Activated gamma-delta T cell treated with anti-CD3 and anti-CD28 coated beads, Interleukin-2, amount 50 U/mL, for 16 hours (primary cell): ENCODE measurements at regions not wholly inside any gene's neighbourhood (a gene's known extent, or its start where the extent isn't known, plus 50 kb on each side); places are given as distances from the start of the nearest gene placed in this dataset.

Experiments used
- DNase-seq: peaks from one replicate; pipeline ENCODE4 v3.0.0-alpha.2; 2020; ENCODE audit warnings: low read depth

DNA sequence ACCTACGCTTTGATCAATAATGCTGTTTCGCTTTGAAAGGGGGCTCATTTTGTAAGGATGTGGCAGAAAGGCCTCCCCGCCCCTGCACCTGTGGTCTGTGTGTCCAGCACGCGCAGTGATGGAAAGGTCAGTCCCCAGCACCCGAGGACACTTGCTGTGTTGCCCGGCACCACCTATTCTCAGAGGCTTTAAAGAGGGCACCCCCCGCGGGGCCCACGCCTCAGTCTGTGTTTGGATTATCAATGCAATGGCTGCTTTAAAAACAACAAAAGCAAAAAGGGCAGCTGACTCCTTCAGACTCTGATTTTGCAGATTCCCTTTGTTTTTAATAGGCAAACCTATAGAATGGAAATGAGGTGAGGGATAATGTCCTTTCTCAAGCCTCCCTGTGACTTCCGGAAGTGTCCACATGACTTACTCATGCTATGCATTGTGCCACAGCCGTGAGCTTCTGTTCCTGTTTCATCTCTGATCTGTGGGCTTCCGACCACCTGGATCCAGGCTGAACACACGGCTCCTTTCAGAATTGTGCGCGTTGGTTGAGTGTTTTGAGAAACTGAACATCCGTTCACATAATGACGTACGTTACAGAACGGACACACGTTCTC lies 416.2 kb downstream of the IRX2 start:
- no peak for DNase-seq

- DNase-seq, result no peak
Measured at GRCh38 chr5:2334719-2335118, 416.8 kb downstream of the IRX2 start.

GRCh38 chr5:2333291-2333690 lies 418.2 kb downstream of the IRX2 start:
- DNase-seq, result no peak

GRCh38 chr5:2332521-2332920 lies 419.0 kb downstream of the IRX2 start:
- DNase-seq, result no peak

GRCh38 chr5:2330325-2331130 lies 420.9 kb downstream of the IRX2 start:
- no peak for DNase-seq

GRCh38 chr5:2329741-2330140 lies 421.7 kb downstream of the IRX2 start:
- DNase-seq, result no peak

- no peak for DNase-seq
Measured at GRCh38 chr5:2326601-2327000, 424.9 kb downstream of the IRX2 start.

DNA sequence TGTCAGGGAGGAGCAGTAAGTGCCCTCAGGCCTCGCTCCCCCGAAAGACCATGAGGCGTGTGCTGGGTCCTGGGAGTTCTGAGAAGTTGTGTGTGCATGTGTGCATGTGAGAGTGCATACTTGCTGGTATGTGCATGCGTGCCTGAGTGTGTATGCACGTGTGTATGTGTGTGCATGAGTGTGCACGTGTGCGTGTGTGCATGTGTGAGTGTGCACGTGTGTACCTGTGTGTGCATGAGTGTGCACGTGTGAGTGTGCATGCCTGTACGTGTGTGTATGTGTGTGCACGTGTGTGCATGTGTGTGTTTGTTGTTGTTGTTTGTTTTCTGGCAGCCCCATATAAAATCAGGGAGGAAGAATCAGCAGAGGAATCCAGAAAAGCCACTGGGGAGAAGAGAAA lies 426.7 kb downstream of the IRX2 start:
- DNase-seq, result no peak

GRCh38 chr5:2320611-2321010 lies 430.9 kb downstream of the IRX2 start:
- no peak for DNase-seq

DNA sequence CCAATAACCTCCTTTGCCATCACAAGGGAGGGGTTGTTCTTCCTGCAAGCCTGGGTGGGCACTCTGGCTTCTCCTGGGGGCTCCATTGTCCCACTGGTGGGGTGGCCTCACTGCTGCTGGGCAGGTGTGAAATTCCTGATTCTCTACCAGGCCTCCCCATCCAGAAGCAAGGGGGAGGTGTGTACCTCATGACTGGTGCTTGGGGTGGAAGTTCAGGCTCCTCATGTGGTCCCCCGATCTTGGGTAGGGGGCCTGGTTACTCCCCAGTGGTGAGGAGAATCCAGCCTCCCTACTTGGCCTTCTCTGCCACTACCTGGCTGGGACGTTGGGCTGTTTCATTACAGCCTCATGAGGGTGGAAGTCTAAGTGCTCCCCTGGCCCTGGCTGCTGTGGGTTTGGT lies 433.9 kb downstream of the IRX2 start:
- DNase-seq, result no peak

DNA sequence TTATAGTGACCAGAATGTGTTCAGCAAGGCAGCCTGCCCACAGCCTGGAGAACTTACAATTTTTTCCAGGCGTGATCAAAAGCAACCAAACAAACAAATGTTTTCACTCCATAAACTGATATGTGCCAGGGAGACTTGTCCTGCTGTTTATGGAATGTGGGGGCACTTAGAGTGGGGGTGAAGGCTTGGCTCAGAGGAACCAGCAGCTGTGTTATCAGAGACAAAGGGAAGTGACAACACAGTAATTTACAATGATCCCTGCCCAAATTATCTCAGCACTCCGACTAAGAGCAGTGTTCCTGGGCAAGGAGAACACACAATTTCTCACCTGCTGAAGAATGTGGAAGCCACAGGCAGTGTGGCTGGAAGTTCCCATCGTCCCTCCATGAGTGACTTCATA lies 429.1 kb upstream of the IRX4 start:
- no peak for DNase-seq

DNA sequence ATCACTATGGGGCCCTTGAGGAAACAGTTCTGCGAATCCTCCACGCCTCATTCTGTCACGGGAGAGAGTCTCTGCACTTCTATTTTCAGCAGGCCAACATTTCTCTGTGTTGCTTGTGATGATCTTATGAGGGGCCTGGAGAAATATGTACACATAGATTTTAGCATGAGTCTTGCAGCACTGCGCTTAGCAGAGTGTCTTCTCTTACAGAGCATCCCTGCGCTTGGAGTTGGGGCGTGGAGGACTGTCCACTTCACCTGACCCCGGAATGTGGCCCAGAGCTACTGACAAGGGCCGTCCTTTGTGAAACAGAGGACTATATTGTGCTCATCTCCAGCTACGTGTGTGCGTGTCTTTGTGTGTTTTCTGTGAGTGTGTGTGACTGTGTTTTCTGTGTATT lies 428.2 kb upstream of the IRX4 start:
- no peak for DNase-seq

DNA sequence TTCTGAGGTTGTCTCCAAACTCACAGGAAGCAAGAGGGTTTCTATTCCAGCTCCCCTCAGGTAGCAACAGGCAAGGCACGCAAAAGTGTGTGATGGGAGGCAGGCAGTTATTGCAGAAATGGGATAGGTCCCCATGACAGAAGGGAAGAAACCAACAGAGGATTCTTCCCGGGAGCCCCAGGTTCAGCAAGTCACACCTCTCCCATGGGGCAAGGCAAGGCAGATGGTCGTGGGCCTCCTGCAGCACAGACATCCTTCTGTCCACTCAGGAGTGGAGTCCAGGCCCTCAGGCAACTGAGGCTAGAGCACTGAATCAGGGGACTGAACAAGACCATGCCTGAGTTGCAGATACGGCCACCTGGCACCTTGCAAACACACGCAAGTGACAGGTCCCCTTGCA lies 424.9 kb upstream of the IRX4 start:
- no peak for DNase-seq

GRCh38 chr5:2306711-2307110 lies 424.0 kb upstream of the IRX4 start:
- DNase-seq, result no peak

GRCh38 chr5:2303431-2304100 lies 420.8 kb upstream of the IRX4 start:
- no peak for DNase-seq

DNA sequence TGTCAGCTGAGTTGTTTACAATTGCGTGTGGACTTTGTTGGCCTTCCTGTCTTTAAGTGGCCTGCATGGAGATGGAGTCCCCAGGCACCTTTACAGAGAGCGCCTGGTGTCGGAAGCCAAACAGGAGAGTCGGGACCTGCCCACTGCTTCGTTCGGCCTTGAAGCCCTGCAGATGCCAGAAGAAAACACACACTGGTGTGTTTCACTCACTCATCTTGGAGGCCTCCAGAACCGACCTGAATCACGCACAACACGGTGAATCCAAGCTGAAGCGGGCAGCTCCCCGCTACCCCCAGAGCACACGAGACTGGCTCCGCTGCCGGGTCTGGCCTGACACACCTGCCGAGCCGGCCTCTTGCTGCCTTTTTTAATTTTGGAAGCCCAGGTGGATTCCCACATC lies 419.4 kb upstream of the IRX4 start:
- no peak for DNase-seq

DNA sequence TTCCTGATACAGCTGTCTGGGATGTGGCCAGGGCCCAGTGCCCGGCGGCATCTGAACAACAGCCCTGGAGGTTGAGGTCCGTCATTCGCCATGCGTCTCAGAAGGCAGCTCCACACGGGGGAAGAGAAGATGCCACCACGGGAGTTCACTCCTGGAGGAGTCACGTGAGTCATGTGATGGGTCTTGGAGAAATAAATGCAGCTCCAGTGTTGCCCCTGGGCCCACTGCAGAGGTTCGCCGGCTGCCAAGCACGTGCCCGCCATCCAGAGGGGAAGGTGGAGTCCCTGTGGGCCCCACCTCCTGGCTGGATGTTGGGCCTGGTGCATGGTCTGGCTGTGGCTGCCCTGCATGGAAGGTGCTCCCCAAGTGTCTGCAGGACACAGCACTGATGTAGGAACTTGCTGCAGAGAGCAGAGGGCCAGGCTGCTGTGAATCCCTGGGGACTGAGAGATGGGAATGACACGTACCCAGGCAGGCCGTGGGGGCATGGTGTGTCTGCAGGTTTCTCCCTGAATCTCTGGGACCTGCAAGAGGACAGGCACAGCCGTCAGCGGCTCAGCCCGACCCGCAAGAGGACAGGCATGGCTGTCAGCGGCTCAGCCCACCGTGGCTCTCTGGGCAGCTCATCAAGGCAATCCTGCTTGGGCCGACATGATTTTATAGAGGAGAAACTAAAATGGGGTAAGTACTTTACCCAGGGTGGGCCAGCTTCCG lies 418.3 kb upstream of the IRX4 start:
- DNase-seq, result no peak

DNA sequence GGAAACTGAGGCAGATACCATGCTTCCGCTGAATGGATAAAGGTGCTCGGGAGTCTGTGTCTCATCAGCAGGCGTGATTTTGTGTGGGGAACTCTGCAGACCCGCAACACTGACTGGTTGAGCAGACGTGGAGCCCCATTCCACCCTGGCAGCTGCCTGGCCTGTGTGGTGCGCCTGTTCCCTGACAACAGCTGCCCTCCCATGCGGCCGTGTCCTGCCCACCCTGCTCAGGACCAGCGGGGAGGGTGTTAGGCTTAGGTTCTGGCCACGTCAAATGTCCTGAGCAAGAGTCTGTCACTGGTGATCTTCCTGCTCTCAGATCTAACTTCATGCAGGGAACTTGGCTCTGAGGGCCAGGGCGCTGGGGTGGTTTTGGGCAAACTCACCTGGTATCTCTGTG lies 417.7 kb upstream of the IRX4 start:
- DNase-seq, result no peak

DNA sequence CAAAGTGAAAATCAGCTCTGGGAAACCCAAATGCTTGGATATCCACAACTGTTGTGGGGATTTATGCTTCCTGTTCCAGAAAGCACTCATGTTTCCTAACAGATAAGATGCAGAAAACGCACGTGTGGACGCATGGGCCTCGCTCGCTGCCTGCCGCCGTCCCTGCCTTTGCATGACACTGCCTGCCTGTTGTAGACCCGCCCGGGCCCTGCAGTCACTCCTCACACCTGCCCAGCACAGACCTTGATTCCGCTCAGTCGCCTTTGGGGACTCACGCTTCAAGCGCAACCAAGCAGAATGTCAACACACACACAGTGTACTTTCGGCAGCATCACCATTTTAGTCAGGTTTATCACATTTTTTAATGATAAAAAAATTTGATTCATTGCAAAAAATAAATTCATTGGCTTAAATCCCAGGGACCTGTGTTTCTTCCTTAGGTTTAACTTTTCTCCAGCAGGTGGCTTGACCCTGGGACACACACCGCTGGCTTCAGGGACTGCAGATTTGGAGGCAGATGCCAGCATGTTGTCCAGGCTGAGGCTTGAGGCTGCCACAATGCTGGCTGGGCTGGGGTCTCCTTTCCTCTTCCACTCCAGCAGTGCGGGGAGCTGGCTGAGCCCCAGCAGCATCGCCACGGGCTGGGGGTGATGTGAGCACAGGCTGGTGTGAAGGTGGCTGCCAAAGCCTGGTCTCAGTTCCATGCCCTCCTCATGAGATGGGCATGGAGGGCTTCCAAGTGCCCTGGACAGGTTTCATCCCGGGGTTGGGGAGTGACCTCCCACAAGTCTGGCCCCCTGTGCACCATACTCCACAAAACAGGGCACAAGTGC lies 416.9 kb upstream of the IRX4 start:
- DNase-seq, result no peak

- no peak for DNase-seq
Measured at GRCh38 chr5:2298781-2299180, 416.1 kb upstream of the IRX4 start.

DNA sequence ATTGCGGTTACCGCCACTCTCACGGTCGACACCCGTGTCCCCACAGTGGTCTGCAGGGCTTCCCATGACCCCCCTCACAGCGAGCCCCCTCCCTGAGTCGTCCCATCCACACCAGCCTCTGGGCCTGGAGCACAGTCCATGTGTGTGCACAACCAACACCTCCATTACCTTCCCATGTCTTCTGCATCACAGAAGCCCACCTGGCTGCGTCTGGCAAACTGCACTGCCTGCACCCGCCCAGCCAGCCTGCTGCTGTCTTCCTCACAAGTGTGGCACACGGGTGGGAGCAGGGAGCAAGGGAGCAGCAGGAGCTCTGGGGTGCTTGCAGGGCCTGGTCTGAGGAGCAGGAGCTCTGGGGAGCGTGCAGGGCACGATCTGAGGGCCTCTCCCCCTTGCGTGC lies 415.3 kb upstream of the IRX4 start:
- DNase-seq, result no peak

- no peak for DNase-seq
Measured at GRCh38 chr5:2295476-2295875, 412.8 kb upstream of the IRX4 start.
